HepG2 (cell line): ENCODE measurements at regions not wholly inside any gene's neighbourhood (a gene's known extent, or its start where the extent isn't known, plus 50 kb on each side); places are given as distances from the start of the nearest gene placed in this dataset.

Source experiments
- ADNP ChIP-seq: sonication (generic); formaldehyde crosslinking; IDR thresholded peaks from 2 replicates; pipeline ENCODE4 v1.4.0; 2020; ENCODE audit warnings: missing genetic modification reagents
- AKAP8 ChIP-seq: sonication (generic); formaldehyde crosslinking; IDR thresholded peaks from 2 replicates; pipeline ENCODE4 v1.5.1; 2020; ENCODE audit warnings: mild to moderate bottlenecking, missing genetic modification reagents
- ATF7-NPFF ChIP-seq: sonication (generic); formaldehyde crosslinking; IDR thresholded peaks from 2 replicates; pipeline ENCODE4 v1.8.1; 2023; ENCODE audit warnings: mild to moderate bottlenecking, low read depth, missing genetic modification reagents, moderate library complexity
- ATRX ChIP-seq: sonication (generic); formaldehyde crosslinking; IDR thresholded peaks from 2 replicates; pipeline ENCODE4 v1.4.0; 2020; ENCODE audit warnings: missing genetic modification reagents, borderline replicate concordance
- DMAP1 ChIP-seq: IDR thresholded peaks from 2 replicates; pipeline ENCODE4 v1.6.1; 2016
- FLYWCH1 ChIP-seq: sonication (generic); formaldehyde crosslinking; IDR thresholded peaks from 2 replicates; pipeline ENCODE4 v1.8.1; 2023; ENCODE audit warnings: mild to moderate bottlenecking, missing genetic modification reagents
- GFI1 ChIP-seq: sonication (generic); formaldehyde crosslinking; IDR thresholded peaks from 2 replicates; pipeline ENCODE4 v1.5.0; 2020; ENCODE audit warnings: missing genetic modification reagents, mild to moderate bottlenecking, borderline replicate concordance
- HHEX ChIP-seq: IDR thresholded peaks from 2 replicates; pipeline ENCODE4 v1.6.1; 2016; ENCODE audit warnings: control low read depth
- HIVEP1 ChIP-seq: sonication (generic); formaldehyde crosslinking; IDR thresholded peaks from 2 replicates; pipeline ENCODE4 v1.4.0; 2020; ENCODE audit warnings: mild to moderate bottlenecking, missing genetic modification reagents
- ISL2 ChIP-seq: sonication (generic); formaldehyde crosslinking; IDR thresholded peaks from 2 replicates; pipeline ENCODE4 v1.5.0; 2020; ENCODE audit warnings: missing genetic modification reagents
- NCOA1 ChIP-seq: sonication (generic); formaldehyde crosslinking; IDR thresholded peaks from 2 replicates; pipeline ENCODE4 v1.9.0; 2021; ENCODE audit warnings: missing genetic modification reagents
- NFATC3 ChIP-seq: sonication (generic); formaldehyde crosslinking; IDR thresholded peaks from 2 replicates; pipeline ENCODE4 v1.5.1; 2020; ENCODE audit warnings: mild to moderate bottlenecking, missing genetic modification reagents
- PHF21A ChIP-seq: sonication (generic); formaldehyde crosslinking; IDR thresholded peaks from 2 replicates; pipeline ENCODE4 v1.5.0; 2020; ENCODE audit warnings: mild to moderate bottlenecking, missing genetic modification reagents
- PRPF4 ChIP-seq: fragments of 200-400 bp; formaldehyde crosslinking; IDR thresholded peaks from 2 replicates; pipeline ENCODE4 v1.6.1; 2016; ENCODE audit warnings: low read length, low read depth; ENCODE audit not compliant: poor library complexity, severe bottlenecking
- RFXANK ChIP-seq: IDR thresholded peaks from 2 replicates; pipeline ENCODE4 v1.6.1; 2016
- RORA ChIP-seq: sonication (generic); formaldehyde crosslinking; IDR thresholded peaks from 2 replicates; pipeline ENCODE4 v1.5.0; 2020; ENCODE audit warnings: mild to moderate bottlenecking, missing genetic modification reagents, moderate library complexity
- RXRA ChIP-seq: sonication (generic); formaldehyde crosslinking; IDR thresholded peaks from 2 replicates; pipeline ENCODE4 v1.5.1; 2020; ENCODE audit warnings: missing genetic modification reagents
- SIX1 ChIP-seq: sonication (generic); formaldehyde crosslinking; IDR thresholded peaks from 2 replicates; pipeline ENCODE4 v1.4.0; 2020; ENCODE audit warnings: missing genetic modification reagents, borderline replicate concordance
- SIX4 ChIP-seq: sonication (generic); formaldehyde crosslinking; IDR thresholded peaks from 2 replicates; pipeline ENCODE4 v1.4.0; 2020; ENCODE audit warnings: missing genetic modification reagents
- SRF ChIP-seq: IDR thresholded peaks from 2 replicates; pipeline ENCODE4 v1.6.1; 2011; ENCODE audit warnings: mild to moderate bottlenecking, low read depth, low read length, moderate library complexity
- YY1 ChIP-seq: IDR thresholded peaks from 2 replicates; pipeline ENCODE4 v1.6.1; 2011; ENCODE audit warnings: low read length, low read depth, moderate library complexity, mild to moderate bottlenecking; ENCODE audit not compliant: insufficient read depth, insufficient replicate concordance
- ZNF616 ChIP-seq: sonication (generic); formaldehyde crosslinking; IDR thresholded peaks from 2 replicates; pipeline ENCODE4 v1.5.0; 2020; ENCODE audit warnings: low read depth, mild to moderate bottlenecking, missing genetic modification reagents
- ZNF747 ChIP-seq: sonication (generic); formaldehyde crosslinking; IDR thresholded peaks from 2 replicates; pipeline ENCODE4 v1.8.1; 2023; ENCODE audit warnings: missing genetic modification reagents, mild to moderate bottlenecking, borderline replicate concordance
- ZNF841 ChIP-seq: sonication (generic); formaldehyde crosslinking; IDR thresholded peaks from 2 replicates; pipeline ENCODE4 v1.8.1; 2023; ENCODE audit warnings: missing genetic modification reagents, borderline replicate concordance
- TF ChIP-seq, protein P1 (sequence below): IDR thresholded peaks from 2 replicates; pipeline ENCODE4 v1.6.1; 2016; ENCODE audit warnings: control low read depth
- TF ChIP-seq, protein P2 (sequence below): sonication (generic); formaldehyde crosslinking; IDR thresholded peaks from 2 replicates; pipeline ENCODE4 v1.8.1; 2023; ENCODE audit warnings: missing genetic modification reagents, inconsistent platforms, borderline replicate concordance
- TF ChIP-seq, protein P3 (sequence below): sonication (generic); formaldehyde crosslinking; IDR thresholded peaks from 2 replicates; pipeline ENCODE4 v1.4.0; 2020; ENCODE audit warnings: missing genetic modification reagents
- TF ChIP-seq, protein P4 (sequence below): IDR thresholded peaks from 2 replicates; pipeline ENCODE4 v1.6.1; 2016
- TF ChIP-seq, protein P5 (sequence below): IDR thresholded peaks from 2 replicates; pipeline ENCODE4 v1.6.1; 2016

DNA sequence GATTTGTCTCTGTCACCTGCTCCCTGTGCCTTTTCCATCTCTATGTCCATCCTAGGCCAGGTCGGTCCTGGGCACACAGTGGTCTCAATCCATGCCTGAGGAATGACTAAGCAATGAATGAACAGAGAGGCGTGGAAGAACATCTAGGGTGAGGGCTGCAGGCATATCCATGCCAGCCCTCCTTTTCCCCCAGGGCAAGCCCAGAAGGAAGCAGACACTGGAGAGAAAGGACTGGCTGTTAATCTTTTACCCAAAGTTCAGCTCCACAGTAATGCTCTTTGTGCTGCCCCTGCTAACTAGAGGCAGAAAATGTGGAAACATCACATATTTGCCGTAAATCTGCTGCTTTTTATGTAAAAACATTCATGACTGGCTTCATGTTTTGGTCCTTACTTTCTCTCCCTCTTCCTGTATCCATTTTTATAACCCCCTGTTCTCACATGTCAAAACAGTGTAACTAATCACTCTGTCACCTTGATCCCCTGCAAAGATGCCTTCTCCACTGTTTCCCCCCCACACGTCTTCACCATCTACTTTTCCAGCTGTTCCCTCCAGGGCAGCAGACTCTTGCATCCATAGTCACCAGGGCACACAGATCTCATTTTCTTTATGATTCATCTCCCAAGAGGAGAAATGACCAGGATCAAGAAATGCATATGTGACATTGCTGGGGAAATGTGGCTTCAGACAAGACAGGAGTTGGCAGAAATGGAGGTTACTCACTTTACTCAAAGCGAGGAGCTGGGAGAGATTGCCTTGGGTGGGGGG, 166.4 kb upstream of the PROX1 start (continued):
- TF ChIP-seq, protein P1, sequence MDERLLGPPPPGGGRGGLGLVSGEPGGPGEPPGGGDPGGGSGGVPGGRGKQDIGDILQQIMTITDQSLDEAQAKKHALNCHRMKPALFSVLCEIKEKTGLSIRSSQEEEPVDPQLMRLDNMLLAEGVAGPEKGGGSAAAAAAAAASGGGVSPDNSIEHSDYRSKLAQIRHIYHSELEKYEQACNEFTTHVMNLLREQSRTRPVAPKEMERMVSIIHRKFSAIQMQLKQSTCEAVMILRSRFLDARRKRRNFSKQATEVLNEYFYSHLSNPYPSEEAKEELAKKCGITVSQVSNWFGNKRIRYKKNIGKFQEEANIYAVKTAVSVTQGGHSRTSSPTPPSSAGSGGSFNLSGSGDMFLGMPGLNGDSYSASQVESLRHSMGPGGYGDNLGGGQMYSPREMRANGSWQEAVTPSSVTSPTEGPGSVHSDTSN (CRISPR knock-in tag) = no peak
- TF ChIP-seq, protein P2, sequence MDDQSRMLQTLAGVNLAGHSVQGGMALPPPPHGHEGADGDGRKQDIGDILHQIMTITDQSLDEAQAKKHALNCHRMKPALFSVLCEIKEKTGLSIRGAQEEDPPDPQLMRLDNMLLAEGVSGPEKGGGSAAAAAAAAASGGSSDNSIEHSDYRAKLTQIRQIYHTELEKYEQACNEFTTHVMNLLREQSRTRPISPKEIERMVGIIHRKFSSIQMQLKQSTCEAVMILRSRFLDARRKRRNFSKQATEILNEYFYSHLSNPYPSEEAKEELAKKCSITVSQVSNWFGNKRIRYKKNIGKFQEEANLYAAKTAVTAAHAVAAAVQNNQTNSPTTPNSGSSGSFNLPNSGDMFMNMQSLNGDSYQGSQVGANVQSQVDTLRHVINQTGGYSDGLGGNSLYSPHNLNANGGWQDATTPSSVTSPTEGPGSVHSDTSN (CRISPR knock-in tag) = no peak
- TF ChIP-seq PRPF4 (no peak), FLYWCH1 (no peak), HIVEP1 (CRISPR knock-in tag) (no peak), DMAP1 (CRISPR knock-in tag) (peak; percentile 45; the same call in 1 of the 2 replicates), AKAP8 (CRISPR knock-in tag) (no peak), NFATC3 (no peak), RFXANK (CRISPR knock-in tag) (no peak), ZNF616 (CRISPR knock-in tag) (0 out of 2 replicates have a peak, but pooled peaks have one; percentile 66), ZNF841 (CRISPR knock-in tag) (no peak), ADNP (CRISPR knock-in tag) (no peak), ISL2 (peak; percentile 59), ATF7-NPFF (CRISPR knock-in tag) (no peak), GFI1 (CRISPR knock-in tag) (no peak), ATRX (CRISPR knock-in tag) (no peak), SIX4 (CRISPR knock-in tag) (0 out of 2 replicates have a peak, but pooled peaks have one; percentile 11), SRF (no peak), HHEX (CRISPR knock-in tag) (no peak), RXRA (no peak), ZNF747 (CRISPR knock-in tag) (no peak), SIX1 (CRISPR knock-in tag) (no peak), RORA (CRISPR knock-in tag) (no peak), PHF21A (0 out of 2 replicates have a peak, but pooled peaks have one; percentile 0), NCOA1 (no peak), YY1 (no peak)
- TF ChIP-seq, protein P3, sequence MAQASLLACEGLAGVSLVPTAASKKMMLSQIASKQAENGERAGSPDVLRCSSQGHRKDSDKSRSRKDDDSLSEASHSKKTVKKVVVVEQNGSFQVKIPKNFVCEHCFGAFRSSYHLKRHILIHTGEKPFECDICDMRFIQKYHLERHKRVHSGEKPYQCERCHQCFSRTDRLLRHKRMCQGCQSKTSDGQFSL = peak; percentile 66; the same call in 1 of the 2 replicates
- TF ChIP-seq, protein P4, sequence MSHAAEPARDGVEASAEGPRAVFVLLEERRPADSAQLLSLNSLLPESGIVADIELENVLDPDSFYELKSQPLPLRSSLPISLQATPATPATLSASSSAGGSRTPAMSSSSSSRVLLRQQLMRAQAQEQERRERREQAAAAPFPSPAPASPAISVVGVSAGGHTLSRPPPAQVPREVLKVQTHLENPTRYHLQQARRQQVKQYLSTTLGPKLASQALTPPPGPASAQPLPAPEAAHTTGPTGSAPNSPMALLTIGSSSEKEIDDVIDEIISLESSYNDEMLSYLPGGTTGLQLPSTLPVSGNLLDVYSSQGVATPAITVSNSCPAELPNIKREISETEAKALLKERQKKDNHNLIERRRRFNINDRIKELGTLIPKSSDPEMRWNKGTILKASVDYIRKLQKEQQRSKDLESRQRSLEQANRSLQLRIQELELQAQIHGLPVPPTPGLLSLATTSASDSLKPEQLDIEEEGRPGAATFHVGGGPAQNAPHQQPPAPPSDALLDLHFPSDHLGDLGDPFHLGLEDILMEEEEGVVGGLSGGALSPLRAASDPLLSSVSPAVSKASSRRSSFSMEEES = 0 out of 2 replicates have a peak, but pooled peaks have one; percentile 13
- TF ChIP-seq, protein P5, sequence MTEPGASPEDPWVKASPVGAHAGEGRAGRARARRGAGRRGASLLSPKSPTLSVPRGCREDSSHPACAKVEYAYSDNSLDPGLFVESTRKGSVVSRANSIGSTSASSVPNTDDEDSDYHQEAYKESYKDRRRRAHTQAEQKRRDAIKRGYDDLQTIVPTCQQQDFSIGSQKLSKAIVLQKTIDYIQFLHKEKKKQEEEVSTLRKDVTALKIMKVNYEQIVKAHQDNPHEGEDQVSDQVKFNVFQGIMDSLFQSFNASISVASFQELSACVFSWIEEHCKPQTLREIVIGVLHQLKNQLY (CRISPR knock-in tag) = no peak
